ENCODE measurements at regions not wholly inside any gene's neighbourhood (a gene's known extent, or its start where the extent isn't known, plus 50 kb on each side); places are given as distances from the start of the nearest gene placed in this dataset.

- TF ChIP-seq, protein P1, sequence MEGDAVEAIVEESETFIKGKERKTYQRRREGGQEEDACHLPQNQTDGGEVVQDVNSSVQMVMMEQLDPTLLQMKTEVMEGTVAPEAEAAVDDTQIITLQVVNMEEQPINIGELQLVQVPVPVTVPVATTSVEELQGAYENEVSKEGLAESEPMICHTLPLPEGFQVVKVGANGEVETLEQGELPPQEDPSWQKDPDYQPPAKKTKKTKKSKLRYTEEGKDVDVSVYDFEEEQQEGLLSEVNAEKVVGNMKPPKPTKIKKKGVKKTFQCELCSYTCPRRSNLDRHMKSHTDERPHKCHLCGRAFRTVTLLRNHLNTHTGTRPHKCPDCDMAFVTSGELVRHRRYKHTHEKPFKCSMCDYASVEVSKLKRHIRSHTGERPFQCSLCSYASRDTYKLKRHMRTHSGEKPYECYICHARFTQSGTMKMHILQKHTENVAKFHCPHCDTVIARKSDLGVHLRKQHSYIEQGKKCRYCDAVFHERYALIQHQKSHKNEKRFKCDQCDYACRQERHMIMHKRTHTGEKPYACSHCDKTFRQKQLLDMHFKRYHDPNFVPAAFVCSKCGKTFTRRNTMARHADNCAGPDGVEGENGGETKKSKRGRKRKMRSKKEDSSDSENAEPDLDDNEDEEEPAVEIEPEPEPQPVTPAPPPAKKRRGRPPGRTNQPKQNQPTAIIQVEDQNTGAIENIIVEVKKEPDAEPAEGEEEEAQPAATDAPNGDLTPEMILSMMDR (conservative IDR thresholded peaks at IDR 0.05): no peak
- H3K27ac ChIP-seq: no peak overlapping the region
Observed at GRCh38 chr1:99520121-99520520, 125.8 kb upstream of the PALMD start.

- H3K27ac ChIP-seq: no peak overlapping the region
Observed at GRCh38 chr1:99525331-99525730, 120.6 kb upstream of the PALMD start.

DNA sequence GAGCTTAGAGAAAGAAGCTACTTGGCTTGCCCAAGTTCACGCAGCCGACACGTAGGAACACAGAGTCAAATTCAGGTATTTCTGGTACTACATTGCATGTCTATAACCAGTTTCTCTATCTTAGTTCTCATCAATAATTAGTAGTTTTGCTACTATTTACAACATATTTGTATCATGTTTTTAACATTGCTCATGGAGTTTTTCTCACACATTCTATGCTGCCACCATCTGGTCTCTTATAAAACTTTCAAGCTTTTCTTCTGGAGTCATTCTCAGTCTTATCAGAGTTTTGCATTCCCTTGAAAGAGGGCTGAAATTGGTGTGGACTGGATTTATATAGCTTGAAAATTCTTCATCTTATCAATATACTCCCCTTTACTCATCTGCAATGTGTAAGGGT lies 118.8 kb upstream of the PALMD start:
- TF ChIP-seq, protein P1 (conservative IDR thresholded peaks at IDR 0.05): peak; percentile 72
- no peak overlapping the region for H3K27ac ChIP-seq

More at GRCh38 chr1:99525331-99525730, 120.6 kb upstream of the PALMD start:
- TF ChIP-seq, protein P1 (conservative IDR thresholded peaks at IDR 0.05): no peak

DNA sequence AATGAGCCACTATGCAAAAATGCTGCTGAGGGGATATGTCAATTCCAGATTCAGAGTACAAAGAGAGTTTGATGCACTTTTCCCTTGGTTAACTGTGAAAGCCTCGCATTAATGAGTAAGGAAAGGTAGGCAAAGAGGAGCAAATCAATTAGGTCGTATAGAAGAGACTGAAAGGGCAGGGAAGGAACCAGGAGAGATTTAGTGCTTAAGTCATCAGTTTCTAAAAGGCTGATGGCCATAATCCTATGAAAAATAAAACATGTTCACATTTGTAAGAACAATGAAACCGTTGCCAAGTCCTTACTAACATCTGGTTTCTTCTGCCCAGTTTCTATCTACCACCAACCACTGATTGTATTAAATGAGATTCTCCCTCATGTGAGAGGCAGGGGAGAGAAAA lies 118.4 kb upstream of the PALMD start:
- TF ChIP-seq, protein P1 (conservative IDR thresholded peaks at IDR 0.05): no peak

GRCh38 chr1:99529002-99529401 lies 116.9 kb upstream of the PALMD start:
- H3K27ac ChIP-seq: no peak overlapping the region
- TF ChIP-seq, protein P1 (conservative IDR thresholded peaks at IDR 0.05): no peak

More for the DNA sequence above, 118.4 kb upstream of the PALMD start:
- H3K27ac ChIP-seq: no peak overlapping the region

GRCh38 chr1:99531578-99532275 lies 114.2 kb upstream of the PALMD start:
- no peak overlapping the region for H3K27ac ChIP-seq
- TF ChIP-seq, protein P1 (conservative IDR thresholded peaks at IDR 0.05): no peak

DNA sequence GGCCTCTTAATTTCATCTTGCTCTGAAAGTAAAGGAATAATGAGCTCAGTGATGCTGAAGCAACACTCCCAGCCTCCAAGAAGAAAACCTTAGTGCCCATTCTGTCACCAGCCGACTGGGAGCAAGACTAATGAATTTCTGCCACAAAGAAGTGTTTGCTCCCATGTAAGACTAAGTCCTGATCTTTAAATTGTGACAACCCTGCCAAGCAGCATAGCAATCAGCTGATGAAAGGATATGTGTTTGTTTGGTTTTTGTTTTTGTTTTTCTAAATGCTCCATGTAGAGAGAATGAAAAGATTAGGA lies 113.7 kb upstream of the PALMD start:
- H3K27ac ChIP-seq: no peak overlapping the region
- TF ChIP-seq, protein P1 (conservative IDR thresholded peaks at IDR 0.05): no peak
